ENCODE measurements at regions not wholly inside any gene's neighbourhood (a gene's known extent, or its start where the extent isn't known, plus 50 kb on each side); places are given as distances from the start of the nearest gene placed in this dataset.

DNA sequence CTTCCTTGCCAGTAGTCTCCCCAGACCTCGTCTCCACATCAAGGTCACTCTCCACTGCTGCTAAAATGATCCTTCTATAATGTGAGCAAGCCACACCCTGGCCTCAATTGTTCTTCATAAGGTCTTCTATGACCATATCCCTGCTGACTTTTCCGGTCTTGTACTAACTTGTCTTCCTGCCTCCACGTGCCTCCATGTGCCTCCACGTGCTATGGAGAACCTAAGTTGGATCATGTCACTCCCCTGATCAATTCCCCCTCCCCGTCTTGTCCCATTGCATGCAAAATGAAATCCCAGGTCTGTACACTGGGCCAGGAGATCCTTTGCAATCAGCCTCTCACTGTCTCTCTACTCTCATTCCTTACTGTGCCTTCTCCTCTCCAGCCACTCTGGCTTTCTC is 110.6 kb downstream of the TTC8 start:
- TF ChIP-seq EZH2 (IDR thresholded peaks at IDR 0.05; ENCODE audit: borderline replicate concordance, insufficient read depth, low read depth, low read length, poor library complexity, severe bottlenecking), result no peak
- TF ChIP-seq, protein P1, sequence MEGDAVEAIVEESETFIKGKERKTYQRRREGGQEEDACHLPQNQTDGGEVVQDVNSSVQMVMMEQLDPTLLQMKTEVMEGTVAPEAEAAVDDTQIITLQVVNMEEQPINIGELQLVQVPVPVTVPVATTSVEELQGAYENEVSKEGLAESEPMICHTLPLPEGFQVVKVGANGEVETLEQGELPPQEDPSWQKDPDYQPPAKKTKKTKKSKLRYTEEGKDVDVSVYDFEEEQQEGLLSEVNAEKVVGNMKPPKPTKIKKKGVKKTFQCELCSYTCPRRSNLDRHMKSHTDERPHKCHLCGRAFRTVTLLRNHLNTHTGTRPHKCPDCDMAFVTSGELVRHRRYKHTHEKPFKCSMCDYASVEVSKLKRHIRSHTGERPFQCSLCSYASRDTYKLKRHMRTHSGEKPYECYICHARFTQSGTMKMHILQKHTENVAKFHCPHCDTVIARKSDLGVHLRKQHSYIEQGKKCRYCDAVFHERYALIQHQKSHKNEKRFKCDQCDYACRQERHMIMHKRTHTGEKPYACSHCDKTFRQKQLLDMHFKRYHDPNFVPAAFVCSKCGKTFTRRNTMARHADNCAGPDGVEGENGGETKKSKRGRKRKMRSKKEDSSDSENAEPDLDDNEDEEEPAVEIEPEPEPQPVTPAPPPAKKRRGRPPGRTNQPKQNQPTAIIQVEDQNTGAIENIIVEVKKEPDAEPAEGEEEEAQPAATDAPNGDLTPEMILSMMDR (IDR thresholded peaks at IDR 0.05), result no peak
- Histone ChIP-seq H3K27ac (ENCODE audit: low read length in 2 of 2) (no peak overlapping the region), H4K20me1 (ENCODE audit: control insufficient read depth, insufficient read depth, low read length, poor library complexity, severe bottlenecking) (no peaks in the 10 kb centered on the region), H3K9me3 (ENCODE audit: control extremely low read depth in 1 of 3, control insufficient read depth in 2 of 3, insufficient read depth in 1 of 3, low read length in 2 of 3) (peaks cover 0 to 3% (median 0%) of the 10 kb centered on the region in 3 donors), H3K9ac (ENCODE audit: low read length) (no peak overlapping the region), H3K27me3 (replicated peaks in 1 of 4; ENCODE audit: control extremely low read depth in 1 of 4, control insufficient read depth in 3 of 4, insufficient read depth in 4 of 4, low read length in 3 of 4) (peaks cover 0 to 3% (median 0%) of the 10 kb centered on the region in 4 experiments), H3K4me1 (ENCODE audit: control insufficient read depth in 2 of 2, insufficient read depth in 2 of 2, low read length in 2 of 2) (no peaks in the 10 kb centered on the region), H2AFZ (ENCODE audit: insufficient read depth, low read depth, low read length, poor library complexity, severe bottlenecking) (no peak overlapping the region), H3K4me3 (ENCODE audit: control extremely low read depth in 1 of 5, extremely low read depth in 1 of 5, insufficient read depth in 1 of 5, low read depth in 2 of 5, low read length in 4 of 5) (no peak overlapping the region), H3K36me3 (replicated peaks in 1 of 2; ENCODE audit: control extremely low read depth in 1 of 2, control insufficient read depth in 1 of 2, extremely low read depth in 1 of 2, insufficient read depth in 2 of 2, low read length in 1 of 2) (no peaks in the 10 kb centered on the region), H3K79me2 (ENCODE audit: control insufficient read depth, insufficient read depth, low read length) (no peaks in the 10 kb centered on the region), H3K4me2 (replicated peaks; ENCODE audit: low read depth, low read length, poor library complexity, severe bottlenecking) (no peak overlapping the region)
- intact Hi-C loops (cut with micrococcal nuclease), result no loop called here
- H3K27me3 Mint-ChIP-seq, result peaks cover 28% of the 10 kb centered on the region
- H3K27ac Mint-ChIP-seq, result no peak overlapping the region
- no peak for DNase-seq
- 79% methylated on average over 5 of the region's 5 CpGs for WGBS (ENCODE audit: insufficient coverage)
- CTCF ChIA-PET, result no interaction called here
- H3K4me3 Mint-ChIP-seq, result no peak overlapping the region
- no peak for ATAC-seq (ENCODE audit: low read depth)
- no peaks in the 10 kb centered on the region for H3K4me1 Mint-ChIP-seq
- H3K9me3 Mint-ChIP-seq (ENCODE audit: insufficient read depth), result no peaks in the 10 kb centered on the region
- POLR2A ChIA-PET, result no interaction called here

DNA sequence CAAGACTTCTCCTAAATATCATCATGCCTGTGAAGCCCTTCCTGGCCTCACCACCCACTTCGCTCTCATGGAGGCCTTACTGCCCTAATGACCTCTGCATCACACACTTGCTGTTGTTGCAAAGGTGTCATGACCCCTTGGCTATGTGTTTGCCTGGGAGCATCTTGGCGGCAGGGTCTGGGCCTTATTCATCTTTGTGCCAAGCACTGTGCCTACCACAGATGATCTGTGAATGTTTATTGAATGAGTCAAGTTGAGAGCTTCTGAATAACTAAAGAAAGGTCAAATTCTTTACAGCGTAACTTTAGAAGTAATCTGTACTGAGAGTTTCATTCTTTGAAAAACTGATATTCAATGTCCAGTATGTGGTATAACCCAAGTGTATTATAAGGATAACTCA is 113.3 kb downstream of the TTC8 start:
- H4K20me1 ChIP-seq (ENCODE audit: control insufficient read depth, insufficient read depth, low read length, poor library complexity, severe bottlenecking), result no peaks in the 10 kb centered on the region
- no peak overlapping the region for H3K4me3 ChIP-seq (ENCODE audit: control extremely low read depth in 1 of 5, extremely low read depth in 1 of 5, insufficient read depth in 1 of 5, low read depth in 2 of 5, low read length in 4 of 5)
- H2AFZ ChIP-seq (ENCODE audit: insufficient read depth, low read depth, low read length, poor library complexity, severe bottlenecking), result no peak overlapping the region
- H3K36me3 ChIP-seq (replicated peaks in 1 of 2; ENCODE audit: control extremely low read depth in 1 of 2, control insufficient read depth in 1 of 2, extremely low read depth in 1 of 2, insufficient read depth in 2 of 2, low read length in 1 of 2), result no peaks in the 10 kb centered on the region
- H3K4me2 ChIP-seq (replicated peaks; ENCODE audit: low read depth, low read length, poor library complexity, severe bottlenecking), result no peak overlapping the region
- no peak for ATAC-seq (ENCODE audit: low read depth)
- no peaks in the 10 kb centered on the region for H3K9me3 ChIP-seq (ENCODE audit: control extremely low read depth in 1 of 3, control insufficient read depth in 2 of 3, insufficient read depth in 1 of 3, low read length in 2 of 3)
- Mint-ChIP-seq H3K27me3 (peaks cover 29% of the 10 kb centered on the region), H3K27ac (no peak overlapping the region), H3K4me3 (no peak overlapping the region), H3K4me1 (no peaks in the 10 kb centered on the region), H3K9me3 (ENCODE audit: insufficient read depth) (no peaks in the 10 kb centered on the region)
- H3K79me2 ChIP-seq (ENCODE audit: control insufficient read depth, insufficient read depth, low read length), result no peaks in the 10 kb centered on the region
- no peak overlapping the region for H3K27ac ChIP-seq (ENCODE audit: low read length in 2 of 2)
- 90% methylated on average over 2 of the region's 3 CpGs for WGBS (ENCODE audit: insufficient coverage)
- TF ChIP-seq EZH2 (IDR thresholded peaks at IDR 0.05; ENCODE audit: borderline replicate concordance, insufficient read depth, low read depth, low read length, poor library complexity, severe bottlenecking), result no peak
- TF ChIP-seq, protein P1 (IDR thresholded peaks at IDR 0.05), result no peak
- DNase-seq, result no peak
- POLR2A ChIA-PET, result no interaction called here
- H3K27me3 ChIP-seq (replicated peaks in 1 of 4; ENCODE audit: control extremely low read depth in 1 of 4, control insufficient read depth in 3 of 4, insufficient read depth in 4 of 4, low read length in 3 of 4), result peaks cover 0 to 3% (median 0%) of the 10 kb centered on the region in 4 experiments
- no peaks in the 10 kb centered on the region for H3K4me1 ChIP-seq (ENCODE audit: control insufficient read depth in 2 of 2, insufficient read depth in 2 of 2, low read length in 2 of 2)
- CTCF ChIA-PET, result no interaction called here
- intact Hi-C loops (cut with micrococcal nuclease), result no loop called here
- no peak overlapping the region for H3K9ac ChIP-seq (ENCODE audit: low read length)

All from B cell (primary cell).